T-cell (primary cell): ENCODE measurements at regions not wholly inside any gene's neighbourhood (a gene's known extent, or its start where the extent isn't known, plus 50 kb on each side); places are given as distances from the start of the nearest gene placed in this dataset.

Experiments
- ATAC-seq, 4 experiments: fragments of 200-7000 bp in 3 of 4; fragments of 150-1000 bp in 1 of 4; cut with Tn5 transposase; replicated peaks in 1 of 4; 1 replicate in 3 of 4; 2 replicates in 1 of 4; pipeline ENCODE4 v1.10.0; 2021; ENCODE audit warnings: moderate library complexity in 3 of 4, mild to moderate bottlenecking in 2 of 4, moderate number of reproducible peaks in 1 of 4
- CTCF ChIA-PET, 2 donors: fragments of 300-600 bp; sonication (Branson Sonifier 250); formaldehyde crosslinking; loops; one replicate each; lab custom pipeline; 2022; ENCODE audit warnings: antibody characterized with exemption in 2 of 2; lab: Charles Lee
- POLR2A ChIA-PET, 2 donors: fragments of 300-600 bp; sonication (Branson Sonifier 250); formaldehyde crosslinking; loops; one replicate each; lab custom pipeline; 2022; ENCODE audit warnings: antibody characterized with exemption in 2 of 2; lab: Charles Lee
- DNase-seq, 35 experiments: peaks; one replicate each; pipeline versions ENCODE4 v3.0.0 to v3.0.0-alpha.2; 2013 to 2023
- H3K27ac ChIP-seq: one replicate; pipeline ENCODE4 v1.5.1; 2013; ENCODE audit warnings: low read length
- H3K27me3 ChIP-seq, 2 experiments: replicated peaks in 1 of 2; 1 replicate in 1 of 2; 2 replicates in 1 of 2; pipeline versions ENCODE4 v1.6.1 to v1.7.0; 2013; ENCODE audit warnings: low read length in 1 of 2, mixed read lengths in 1 of 2; ENCODE audit not compliant: control insufficient read depth in 2 of 2, insufficient read depth in 2 of 2; ENCODE audit errors: extremely low read depth in 1 of 2
- H3K36me3 ChIP-seq, 2 donors: 1 replicate in 1 of 2; 2 replicates in 1 of 2; pipeline versions ENCODE4 v1.6.1 to v1.7.0; 2013; ENCODE audit warnings: low read length in 1 of 2; ENCODE audit not compliant: control insufficient read depth in 2 of 2, insufficient read depth in 1 of 2; ENCODE audit errors: extremely low read depth in 1 of 2
- H3K4me1 ChIP-seq, 2 experiments: 1 replicate in 1 of 2; 2 replicates in 1 of 2; pipeline versions ENCODE4 v1.6.1 to v1.7.0; 2013; ENCODE audit warnings: low read length in 2 of 2, mixed read lengths in 1 of 2; ENCODE audit not compliant: insufficient read depth in 2 of 2, control insufficient read depth in 1 of 2; ENCODE audit errors: extremely low read depth in 1 of 2
- H3K4me3 ChIP-seq, 2 donors: 1 replicate in 1 of 2; 2 replicates in 1 of 2; pipeline versions ENCODE4 v1.5.1 to v1.7.0; 2013; ENCODE audit warnings: mild to moderate bottlenecking in 2 of 2, low read length in 1 of 2, moderate library complexity in 1 of 2; ENCODE audit not compliant: control insufficient read depth in 1 of 2; ENCODE audit errors: extremely low read depth in 1 of 2
- H3K9me3 ChIP-seq: 2 replicates; pipeline ENCODE4 v1.7.0; 2013
- H3K27ac Mint-ChIP-seq, 2 donors: one replicate each; pipeline ENCODE4 v1.8.0; 2020 to 2021; ENCODE audit warnings: mild to moderate bottlenecking in 2 of 2, mixed read lengths in 2 of 2
- H3K27me3 Mint-ChIP-seq, 2 donors: one replicate each; pipeline ENCODE4 v1.8.0; 2021 to 2022; ENCODE audit warnings: mixed read lengths in 2 of 2
- H3K36me3 Mint-ChIP-seq: one replicate; pipeline ENCODE4 v1.8.0; 2021; ENCODE audit warnings: mixed read lengths
- H3K4me1 Mint-ChIP-seq, 3 donors: one replicate each; pipeline ENCODE4 v1.8.0; 2020 to 2022; ENCODE audit warnings: mixed read lengths in 3 of 3, mild to moderate bottlenecking in 1 of 3
- H3K4me3 Mint-ChIP-seq, 3 donors: one replicate each; pipeline ENCODE4 v1.8.0; 2020 to 2022; ENCODE audit warnings: mild to moderate bottlenecking in 3 of 3, mixed read lengths in 3 of 3, moderate library complexity in 3 of 3
- H3K9me3 Mint-ChIP-seq, 3 donors: one replicate each; pipeline ENCODE4 v1.8.0; 2020 to 2022; ENCODE audit warnings: mixed read lengths in 3 of 3
- WGBS: methylation state at CpG from one replicate; pipeline ENCODE4 v1.1.5; 2013; ENCODE audit warnings: missing lambda C conversion rate; ENCODE audit not compliant: insufficient coverage; 5-methylcytosine and 5-hydroxymethylcytosine counted together

DNA sequence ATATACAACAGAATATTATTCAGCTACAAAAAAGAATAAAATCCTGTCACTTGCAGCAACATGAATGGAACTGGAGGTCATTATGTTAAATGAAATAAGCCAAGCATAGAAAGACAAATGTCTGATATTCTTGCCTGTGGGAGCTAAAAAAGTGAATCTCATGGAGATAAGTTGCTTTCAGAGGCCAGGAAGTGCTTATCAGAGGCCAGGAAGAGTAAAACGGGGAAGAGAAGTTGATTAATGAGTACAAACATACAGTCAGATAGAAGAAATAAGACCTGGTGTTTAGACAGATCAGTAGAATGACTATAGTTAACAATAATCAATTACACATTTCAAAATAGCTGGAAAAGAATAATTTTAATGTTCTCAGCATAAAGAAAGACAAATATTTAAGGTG, 54.4 kb upstream of the CPHXL start:
- POLR2A ChIA-PET, result no interaction called here
- Mint-ChIP-seq H3K36me3 (no peaks in the 10 kb centered on the region), H3K27me3 (peaks cover 35 to 46% of the 10 kb centered on the region in 2 donors), H3K4me1 (no peaks in the 10 kb centered on the region), H3K4me3 (no peak overlapping the region), H3K27ac (no peak overlapping the region), H3K9me3 (no peaks in the 10 kb centered on the region)
- CTCF ChIA-PET, result no interaction called here
- no peak overlapping the region for H3K4me3 ChIP-seq
- no peaks in the 10 kb centered on the region for H3K36me3 ChIP-seq
- DNase-seq (no peak), ATAC-seq (no peak)
- H3K27me3 ChIP-seq, result peaks cover 3 to 4% of the 10 kb centered on the region in 2 experiments
- no peaks in the 10 kb centered on the region for H3K4me1 ChIP-seq
- no peak overlapping the region for H3K27ac ChIP-seq
- H3K9me3 ChIP-seq, result no peaks in the 10 kb centered on the region
- no CpG with 5 or more reads among the region's 1 CpG for WGBS

DNA sequence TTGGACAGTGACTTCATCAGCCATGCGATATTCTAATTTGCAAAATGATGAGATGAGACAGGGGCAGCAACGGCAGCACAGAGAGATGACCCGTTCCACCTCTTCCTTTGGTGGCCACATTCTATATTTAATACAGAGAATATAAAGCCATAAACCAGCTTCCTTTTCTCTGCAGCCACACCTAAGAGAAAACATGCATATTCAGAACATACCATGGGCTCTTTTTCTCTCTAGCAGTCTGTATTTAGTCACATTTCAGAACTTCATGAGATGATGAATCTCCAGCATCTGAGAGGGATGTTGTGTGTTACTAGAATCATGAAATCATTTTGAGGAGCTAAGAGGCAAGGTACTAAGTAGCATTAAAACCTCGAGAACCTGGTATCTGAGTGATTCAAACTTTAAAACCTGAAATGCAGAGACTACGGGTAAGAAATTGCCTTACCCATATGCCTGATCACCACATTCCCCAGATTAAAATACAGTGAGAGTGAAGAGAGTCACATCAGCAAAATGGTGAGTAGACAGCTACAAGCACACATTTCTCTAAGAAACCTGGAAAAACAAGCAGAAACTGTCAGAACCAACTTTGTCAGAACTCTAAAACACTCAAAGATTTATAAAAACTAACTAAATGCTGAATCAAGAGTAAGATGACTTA, 55.5 kb upstream of the CPHXL start:
- Mint-ChIP-seq H3K4me1 (no peaks in the 10 kb centered on the region), H3K36me3 (no peaks in the 10 kb centered on the region), H3K9me3 (no peaks in the 10 kb centered on the region), H3K27ac (no peak overlapping the region), H3K27me3 (peaks cover 31 to 41% of the 10 kb centered on the region in 2 donors), H3K4me3 (no peak overlapping the region)
- Histone ChIP-seq H3K27me3 (peaks cover 3 to 5% of the 10 kb centered on the region in 2 experiments), H3K4me3 (no peak overlapping the region), H3K9me3 (no peaks in the 10 kb centered on the region), H3K4me1 (no peaks in the 10 kb centered on the region), H3K36me3 (no peaks in the 10 kb centered on the region), H3K27ac (no peak overlapping the region)
- ChIA-PET POLR2A (interaction anchor here in 1 of 2 donors (0.7 kb wide), 1 partner anchor 18 kb away, joined by 6 read pairs; no protein-coding TSS in a partner anchor), CTCF (interaction anchor here in 1 of 2 donors (0.6 kb wide), 1 partner anchor 133 kb away, joined by 7 read pairs; no protein-coding TSS in a partner anchor)
- ATAC-seq (no peak), DNase-seq (no peak)
- WGBS, result no CpG with 5 or more reads among the region's 5 CpGs

DNA sequence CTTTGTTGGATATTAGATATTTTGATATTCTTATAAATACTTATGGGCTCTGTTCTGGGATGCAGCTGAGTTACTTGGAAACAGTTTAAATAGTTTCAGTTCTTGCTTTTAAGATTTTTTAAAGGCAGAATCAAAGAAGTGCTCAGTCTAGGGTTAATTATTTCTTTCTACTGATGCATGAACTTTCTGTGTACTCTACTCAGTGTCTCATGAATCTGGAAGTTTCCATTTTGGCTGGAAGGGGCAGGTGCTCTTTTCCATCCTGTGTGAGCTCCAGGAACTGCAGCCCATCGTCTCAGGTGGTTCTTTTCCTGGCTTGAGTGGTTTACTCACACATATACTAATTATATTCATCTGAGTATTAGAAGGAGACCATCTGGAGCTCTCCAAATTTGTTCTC, 61.1 kb upstream of the CPHXL start:
- DNase-seq (no peak), ATAC-seq (no peak)
- WGBS, result no CpG with 5 or more reads among the region's 1 CpG
- H3K9me3 Mint-ChIP-seq, result no peaks in the 10 kb centered on the region
- peaks cover 0 to 13% of the 10 kb centered on the region in 2 experiments for H3K27me3 ChIP-seq
- H3K27ac ChIP-seq, result no peak overlapping the region
- peaks cover 24 to 30% of the 10 kb centered on the region in 2 donors for H3K27me3 Mint-ChIP-seq
- H3K4me1 Mint-ChIP-seq, result no peaks in the 10 kb centered on the region
- no peaks in the 10 kb centered on the region for H3K4me1 ChIP-seq
- H3K9me3 ChIP-seq, result no peaks in the 10 kb centered on the region
- H3K36me3 Mint-ChIP-seq, result no peaks in the 10 kb centered on the region
- no peaks in the 10 kb centered on the region for H3K36me3 ChIP-seq
- CTCF ChIA-PET, result no interaction called here
- no peak overlapping the region for H3K4me3 Mint-ChIP-seq
- no peak overlapping the region for H3K27ac Mint-ChIP-seq
- POLR2A ChIA-PET, result interaction anchor here in 1 of 2 donors (0.6 kb wide), 1 partner anchor 217 kb away, joined by 3 read pairs; no protein-coding TSS in a partner anchor
- no peak overlapping the region for H3K4me3 ChIP-seq

DNA sequence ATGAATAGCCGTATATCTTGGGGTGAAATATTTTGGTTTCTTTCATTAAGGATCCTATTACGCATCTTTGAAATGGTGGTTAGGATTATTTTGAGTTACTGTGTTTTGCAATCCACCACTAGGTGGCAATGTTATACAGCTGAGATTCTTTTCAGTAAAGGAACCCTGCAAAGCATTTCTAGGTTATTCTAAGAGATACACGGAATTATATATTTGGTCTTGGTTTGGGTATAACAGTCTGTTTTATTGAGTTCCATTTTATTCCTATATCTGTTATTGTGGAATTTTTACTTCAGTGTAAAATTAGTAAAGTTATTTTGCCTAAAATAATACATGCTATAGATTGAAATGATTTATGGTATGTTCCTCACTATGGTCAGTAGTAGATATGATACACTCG, 62.9 kb upstream of the CPHXL start:
- Mint-ChIP-seq H3K4me1 (no peaks in the 10 kb centered on the region), H3K27ac (no peak overlapping the region), H3K27me3 (peaks cover 10 to 21% of the 10 kb centered on the region in 2 donors), H3K4me3 (no peak overlapping the region), H3K9me3 (no peaks in the 10 kb centered on the region), H3K36me3 (no peaks in the 10 kb centered on the region)
- POLR2A ChIA-PET, result no interaction called here
- no peaks in the 10 kb centered on the region for H3K36me3 ChIP-seq
- peak in 2 of 4 experiments; percentile 32 to 51 for ATAC-seq
- CTCF ChIA-PET, result interaction anchor here (0.6 to 1.5 kb wide), 2 partner anchors 103 to 1382 kb away, joined by 3 to 6 read pairs; no protein-coding TSS in a partner anchor
- no CpG with 5 or more reads among the region's 4 CpGs for WGBS
- peaks cover 0 to 13% of the 10 kb centered on the region in 2 experiments for H3K27me3 ChIP-seq
- no peak overlapping the region for H3K4me3 ChIP-seq
- DNase-seq, result peak in 3 of 35 experiments; percentile 3 to 66 (median 15)
- H3K27ac ChIP-seq, result no peak overlapping the region
- no peaks in the 10 kb centered on the region for H3K4me1 ChIP-seq
- no peaks in the 10 kb centered on the region for H3K9me3 ChIP-seq

DNA sequence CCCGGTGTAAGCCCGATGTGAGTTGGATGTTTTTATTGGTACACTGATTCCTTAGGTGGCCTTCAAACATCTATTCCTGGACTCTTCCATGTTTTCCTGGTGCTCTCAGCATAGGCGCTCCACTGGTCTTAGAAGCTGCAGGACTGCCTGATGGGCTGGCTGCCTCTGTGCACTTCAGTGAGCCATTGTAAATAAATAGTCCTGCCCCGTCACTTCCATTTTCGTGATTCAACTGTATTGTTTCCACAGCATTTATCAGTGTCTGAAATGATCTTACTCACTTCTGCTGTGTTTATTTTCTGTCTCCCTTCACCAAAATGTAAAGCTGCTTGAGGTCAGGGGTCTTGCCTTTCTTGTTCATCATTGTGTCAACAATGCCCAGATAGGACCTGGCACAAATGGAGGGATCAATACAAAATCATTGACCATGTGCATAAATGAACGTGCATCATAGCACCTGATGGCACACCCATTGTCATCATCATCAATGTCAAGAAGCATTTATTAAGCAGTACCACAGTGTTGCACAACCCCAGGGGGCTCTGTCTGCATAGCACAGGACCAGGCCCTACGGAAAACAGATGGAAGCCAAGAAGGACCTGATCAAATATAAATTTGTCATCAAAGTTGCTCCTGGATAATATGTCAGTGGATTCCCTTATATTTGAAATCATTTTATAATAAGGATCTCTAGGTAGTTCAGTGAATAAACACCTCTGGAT, 66.6 kb upstream of the CPHXL start:
- Histone ChIP-seq H3K27ac (no peak overlapping the region), H3K9me3 (no peaks in the 10 kb centered on the region), H3K27me3 (peaks cover 0 to 4% of the 10 kb centered on the region in 2 experiments), H3K4me3 (no peak overlapping the region), H3K36me3 (no peaks in the 10 kb centered on the region), H3K4me1 (no peaks in the 10 kb centered on the region)
- Mint-ChIP-seq H3K27me3 (peaks cover 11 to 13% of the 10 kb centered on the region in 2 donors), H3K36me3 (no peaks in the 10 kb centered on the region), H3K9me3 (no peaks in the 10 kb centered on the region), H3K27ac (no peak overlapping the region), H3K4me3 (no peak overlapping the region), H3K4me1 (no peaks in the 10 kb centered on the region)
- DNase-seq (no peak), ATAC-seq (no peak)
- POLR2A ChIA-PET, result no interaction called here
- CTCF ChIA-PET, result no interaction called here
- WGBS, result 87% methylated on average over 6 of the region's 7 CpGs

DNA sequence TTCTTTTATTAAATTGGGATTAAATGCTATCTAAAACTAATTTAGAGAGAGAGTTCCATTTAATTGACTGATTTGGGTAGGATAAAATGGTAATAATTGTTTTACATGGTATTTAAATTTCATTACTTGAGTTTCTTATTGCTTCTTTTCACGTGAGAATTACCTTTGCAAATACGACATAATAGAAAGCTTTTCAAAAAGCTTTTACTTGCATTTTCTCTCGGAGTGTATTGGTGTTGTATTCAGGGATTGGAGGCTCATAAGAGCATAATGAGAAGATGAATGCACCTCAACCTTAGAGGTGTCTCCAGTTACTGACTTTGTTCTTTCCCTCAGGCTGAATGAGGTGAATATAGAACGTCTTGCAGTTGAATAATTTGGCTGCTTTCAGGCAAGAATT, 67.4 kb upstream of the CPHXL start:
- no peak for DNase-seq
- Histone ChIP-seq H3K4me3 (no peak overlapping the region), H3K4me1 (no peaks in the 10 kb centered on the region), H3K27me3 (peaks cover 0 to 4% of the 10 kb centered on the region in 2 experiments), H3K9me3 (no peaks in the 10 kb centered on the region), H3K36me3 (no peaks in the 10 kb centered on the region), H3K27ac (no peak overlapping the region)
- Mint-ChIP-seq H3K36me3 (no peaks in the 10 kb centered on the region), H3K27ac (no peak overlapping the region), H3K4me3 (no peak overlapping the region), H3K27me3 (peaks cover 10 to 12% of the 10 kb centered on the region in 2 donors), H3K9me3 (no peaks in the 10 kb centered on the region), H3K4me1 (no peaks in the 10 kb centered on the region)
- POLR2A ChIA-PET, result no interaction called here
- ATAC-seq, result no peak
- 100% methylated on average over 2 of the region's 4 CpGs for WGBS
- CTCF ChIA-PET, result no interaction called here
